ENCODE measurements at regions not wholly inside any gene's neighbourhood (a gene's known extent, or its start where the extent isn't known, plus 50 kb on each side); places are given as distances from the start of the nearest gene placed in this dataset.

GRCh38 chr12:64999148-64999425 lies 122.0 kb downstream of the WIF1 start:
- DNase-seq (ENCODE audit: low read depth in 2 of 2): no peak

Data from fibroblast of skin of left biceps (primary cell).